ENCODE measurements at regions not wholly inside any gene's neighbourhood (a gene's known extent, or its start where the extent isn't known, plus 50 kb on each side); places are given as distances from the start of the nearest gene placed in this dataset.

- no peak for DNase-seq (ENCODE audit: low read depth)
These were observed 182.0 kb upstream of the SMIM23 start for GRCh38 chr5:171603591-171603990.

DNA sequence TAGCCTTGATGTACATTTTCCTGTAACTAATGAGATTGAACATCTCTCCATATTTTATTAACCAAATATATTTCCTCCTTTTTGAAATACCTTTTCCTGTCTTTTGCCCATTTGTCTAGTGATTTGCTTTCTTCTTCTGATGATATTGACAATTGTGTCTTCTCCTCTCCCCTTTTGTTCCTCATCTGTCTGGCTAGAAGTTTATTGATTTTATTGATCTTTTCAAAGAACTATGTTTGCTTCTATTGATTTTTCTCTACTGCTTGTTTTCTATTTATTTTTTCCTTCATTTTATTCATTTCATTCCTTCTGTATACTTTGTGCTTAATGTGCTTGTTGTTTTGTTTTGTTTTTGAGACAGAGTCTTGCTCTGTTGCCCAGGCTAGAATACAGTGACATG lies 181.4 kb upstream of the SMIM23 start:
- DNase-seq (ENCODE audit: low read depth), result no peak

- DNase-seq (ENCODE audit: low read depth), result no peak
These were observed 179.1 kb upstream of the SMIM23 start for GRCh38 chr5:171606414-171607024.

DNA sequence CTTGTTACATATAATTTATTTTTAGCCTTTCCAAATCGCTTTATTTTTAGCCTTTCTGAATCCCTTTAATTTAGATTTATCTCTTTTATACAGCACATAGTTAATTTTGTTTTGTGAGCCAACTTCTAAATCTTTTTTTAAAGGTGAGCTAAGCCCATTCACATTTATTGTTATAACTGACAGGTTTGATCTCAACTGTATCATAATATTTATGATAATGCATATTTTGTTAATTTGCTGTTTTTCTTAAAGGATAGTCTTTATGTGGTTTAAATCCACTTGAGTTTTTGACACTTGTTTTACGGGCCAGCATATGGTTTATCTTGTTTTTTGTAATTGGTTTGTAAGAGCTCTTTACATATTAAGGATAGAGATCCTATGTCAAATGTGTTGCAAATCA lies 177.8 kb upstream of the SMIM23 start:
- DNase-seq (ENCODE audit: low read depth), result no peak

- DNase-seq (ENCODE audit: low read depth), result no peak
These were observed 175.7 kb upstream of the SMIM23 start for GRCh38 chr5:171609806-171610452.

DNA sequence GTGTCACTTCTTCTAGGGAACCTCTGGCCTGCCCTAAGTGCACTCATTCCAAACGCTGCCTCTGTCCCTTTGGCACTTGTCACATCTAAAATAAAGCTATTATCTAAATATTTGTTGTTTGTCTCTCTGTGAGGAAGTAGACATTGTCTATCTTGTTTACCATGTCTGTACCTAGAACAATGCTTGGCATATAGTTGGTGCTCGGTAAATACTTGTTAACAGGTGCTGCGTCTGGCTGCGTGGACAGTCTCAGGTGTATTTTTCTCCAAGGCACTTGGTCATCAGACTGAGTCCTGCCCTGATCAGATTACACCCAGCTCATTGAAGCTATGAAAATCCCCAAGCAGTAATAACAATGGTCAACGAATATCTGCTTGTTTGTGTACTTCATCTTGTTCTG lies 174.9 kb upstream of the SMIM23 start:
- DNase-seq (ENCODE audit: low read depth), result no peak

DNA sequence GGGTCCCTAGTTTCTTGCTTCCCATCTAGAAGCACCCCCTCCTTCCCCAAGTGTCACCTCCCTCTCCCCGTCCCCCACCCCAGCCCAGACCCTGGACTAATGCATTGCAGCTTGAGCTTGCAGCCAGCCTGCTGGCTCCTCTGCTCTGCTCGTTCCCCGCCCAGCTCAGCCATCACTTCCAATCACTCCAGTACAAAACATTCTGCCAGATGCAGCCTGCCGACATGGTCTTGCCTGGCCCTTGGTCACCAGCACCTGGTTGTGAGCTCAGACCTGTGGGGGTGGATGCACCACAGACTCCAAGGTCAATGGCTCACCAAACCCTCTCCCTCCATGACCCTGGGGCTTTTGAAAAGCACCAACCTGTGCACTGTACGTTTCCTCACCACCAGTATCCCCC lies 172.9 kb upstream of the SMIM23 start:
- DNase-seq (ENCODE audit: low read depth), result no peak

- no peak for DNase-seq (ENCODE audit: low read depth)
These were observed 171.1 kb upstream of the SMIM23 start for GRCh38 chr5:171614511-171614910.

DNA sequence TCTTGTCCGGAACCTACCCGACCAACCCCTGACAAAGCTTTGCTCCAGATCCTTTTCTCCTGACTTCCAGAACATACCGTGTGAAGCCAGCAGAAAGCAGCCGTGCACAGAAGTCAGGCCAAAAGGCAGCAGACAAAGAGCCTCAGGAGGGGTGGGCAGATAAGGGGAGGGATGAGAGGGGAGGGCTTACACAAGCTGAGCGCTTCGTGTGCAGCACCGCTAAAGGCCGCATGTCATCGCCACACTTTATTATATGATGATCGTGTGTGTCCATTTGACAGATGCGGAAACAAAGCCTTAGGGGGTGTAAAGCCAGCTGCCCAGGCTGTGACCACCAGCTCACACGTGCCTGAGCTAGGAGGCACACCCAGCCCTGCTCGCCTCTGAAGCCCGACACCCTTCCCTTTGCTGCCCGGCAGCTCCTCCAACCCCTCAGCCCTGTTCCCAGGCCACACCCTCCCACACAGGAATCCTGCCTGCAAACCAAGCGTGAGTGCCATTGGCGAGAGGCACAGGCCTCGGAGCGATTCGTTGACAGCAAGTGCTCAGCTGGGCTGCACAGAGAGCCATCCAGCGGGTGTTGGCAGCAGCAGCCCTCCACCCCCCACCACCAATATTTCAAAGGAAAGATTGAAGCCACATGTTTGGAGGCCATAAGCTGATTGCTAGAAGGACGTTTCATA lies 170.5 kb upstream of the SMIM23 start:
- DNase-seq (ENCODE audit: low read depth), result no peak

DNA sequence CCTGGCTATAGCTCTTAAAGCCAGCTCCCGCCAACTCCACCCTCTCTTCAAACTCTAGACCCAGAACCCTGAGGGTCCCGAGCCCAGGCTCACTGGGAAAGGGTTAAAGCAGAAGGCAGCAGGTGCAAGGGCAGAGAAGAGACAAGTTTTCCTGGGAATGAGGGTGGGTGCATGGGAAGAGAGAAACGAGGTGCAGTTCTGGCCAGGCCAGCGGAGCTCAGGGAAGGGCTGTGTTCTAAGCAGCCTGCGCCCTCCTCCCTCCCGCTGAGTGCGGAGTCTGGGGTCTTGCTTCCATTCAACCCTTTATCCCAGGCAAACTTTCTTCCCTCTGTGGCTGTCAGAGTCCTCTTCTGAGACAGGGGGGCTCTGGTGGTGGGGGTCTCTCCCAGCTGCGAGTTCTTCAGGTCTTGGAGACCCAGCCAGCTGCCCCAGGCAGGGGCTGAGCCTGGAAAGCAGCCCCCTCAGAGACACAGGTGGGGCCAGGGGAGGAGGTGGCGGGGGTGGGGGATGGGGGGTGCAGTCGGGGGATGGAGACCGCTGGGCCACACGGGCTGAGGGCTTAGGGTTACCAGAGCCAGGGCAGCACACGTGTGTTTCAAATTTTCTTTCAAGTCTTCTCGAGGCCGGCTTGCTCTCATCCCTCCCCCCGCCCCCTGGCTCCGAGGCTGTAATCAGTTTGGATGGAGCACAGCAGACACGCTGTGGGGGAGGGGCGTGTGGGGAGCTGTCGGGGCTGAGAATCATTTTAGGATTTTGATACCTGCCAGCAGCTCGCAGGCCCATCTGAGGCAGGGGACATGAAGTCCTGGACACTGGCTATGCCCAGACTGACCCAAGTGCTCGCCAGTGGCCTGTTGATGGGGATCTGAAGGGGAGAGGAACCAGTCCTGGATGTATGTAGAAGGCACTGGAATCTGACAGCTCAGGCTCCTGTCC lies 169.6 kb upstream of the SMIM23 start:
- DNase-seq (ENCODE audit: low read depth), result no peak

GRCh38 chr5:171617266-171617665 lies 168.4 kb upstream of the SMIM23 start:
- DNase-seq (ENCODE audit: low read depth), result no peak

GRCh38 chr5:171617817-171618591 lies 167.6 kb upstream of the SMIM23 start:
- DNase-seq (ENCODE audit: low read depth), result no peak

- no peak for DNase-seq (ENCODE audit: low read depth)
These were observed 166.4 kb upstream of the SMIM23 start for GRCh38 chr5:171619196-171619595.

DNA sequence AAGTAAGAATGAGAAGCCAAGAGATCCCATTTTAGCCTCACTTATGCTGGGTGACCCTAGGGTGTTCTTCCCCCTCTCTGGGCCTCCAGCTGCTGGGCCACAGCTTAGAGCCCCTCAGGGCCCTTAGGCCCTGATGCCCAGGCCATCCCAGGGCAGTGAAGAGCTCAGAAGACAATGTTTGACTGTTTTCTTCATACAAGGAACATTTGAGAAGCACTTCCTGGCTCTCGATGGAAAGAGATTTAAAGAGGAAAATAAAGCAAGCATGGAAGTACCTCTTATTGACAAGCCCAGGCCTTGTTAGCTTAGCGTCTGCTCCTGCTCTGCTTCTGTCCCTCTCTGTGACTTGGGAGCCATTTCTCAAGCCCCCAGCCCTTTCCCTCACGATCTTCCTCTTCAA lies 165.9 kb upstream of the SMIM23 start:
- DNase-seq (ENCODE audit: low read depth), result no peak

GRCh38 chr5:171622010-171622409 lies 163.6 kb upstream of the SMIM23 start:
- no peak for DNase-seq (ENCODE audit: low read depth)

DNA sequence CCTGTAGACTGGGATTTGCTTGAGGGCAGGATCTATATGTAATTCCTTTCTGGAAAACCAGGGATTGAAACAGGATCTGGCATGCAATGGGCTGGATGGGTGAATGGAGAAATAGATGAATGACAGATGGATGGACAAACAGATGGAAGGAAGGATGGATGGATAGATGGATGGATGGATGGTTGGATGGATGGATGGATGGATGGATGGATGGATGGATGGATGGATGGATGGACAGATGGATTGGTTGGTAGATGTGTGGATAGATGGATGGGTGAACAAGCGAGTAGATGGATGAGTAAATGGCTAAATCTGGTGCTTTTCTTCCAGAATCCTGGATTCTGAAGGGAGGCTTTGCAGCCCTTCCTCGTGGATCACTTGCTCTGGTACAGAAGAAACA lies 162.5 kb upstream of the SMIM23 start:
- no peak for DNase-seq (ENCODE audit: low read depth)

DNA sequence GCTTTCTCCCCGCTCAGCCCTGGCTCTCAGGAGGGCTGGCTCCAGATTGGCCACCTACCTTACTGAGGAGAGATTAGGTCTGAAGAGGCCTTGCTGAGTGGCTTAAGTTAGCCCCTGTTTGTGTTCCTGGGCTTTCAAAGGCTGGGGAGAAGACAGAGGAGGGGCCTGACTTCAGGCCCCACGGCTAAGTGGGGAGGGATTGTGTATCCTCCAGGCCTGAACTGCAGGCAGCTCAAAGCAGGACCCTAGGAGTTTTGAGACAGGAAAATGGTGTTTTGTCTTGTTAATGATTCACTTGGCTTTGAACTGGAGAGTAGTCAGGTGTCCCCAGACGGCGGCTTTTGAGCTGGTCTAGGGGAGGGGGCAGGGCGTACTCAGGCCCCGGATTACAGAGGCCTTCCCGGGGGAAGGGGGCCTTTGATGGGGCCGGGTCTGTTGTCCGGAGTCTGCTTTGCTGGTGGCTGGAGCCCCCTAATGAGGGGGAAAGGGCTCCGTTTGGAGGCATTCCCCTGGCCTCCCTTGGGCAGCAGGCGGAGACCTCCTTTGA lies 162.0 kb upstream of the SMIM23 start:
- no peak for DNase-seq (ENCODE audit: low read depth)

DNA sequence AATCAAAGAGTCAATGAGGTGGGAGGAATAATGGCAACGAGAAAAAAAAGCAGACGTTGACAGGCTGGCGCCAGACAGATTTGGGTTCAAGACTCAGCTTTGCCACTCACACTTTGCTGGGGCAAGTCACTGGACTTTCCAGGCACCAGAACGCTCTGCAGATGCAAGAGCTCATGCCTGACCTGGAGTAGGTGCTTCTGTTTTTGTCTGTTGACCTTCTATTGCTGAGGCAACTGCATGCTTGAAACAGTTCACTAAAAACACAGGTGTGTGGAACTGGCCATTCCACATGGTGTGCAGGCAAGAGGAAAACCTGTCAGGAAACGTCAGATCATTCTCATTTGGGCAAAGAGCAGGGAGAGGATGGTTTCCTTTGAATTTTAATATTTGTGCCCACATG lies 161.2 kb upstream of the SMIM23 start:
- no peak for DNase-seq (ENCODE audit: low read depth)

- DNase-seq (ENCODE audit: low read depth), result no peak
These were observed 160.0 kb upstream of the SMIM23 start for GRCh38 chr5:171625646-171626045.

- no peak for DNase-seq (ENCODE audit: low read depth)
These were observed 157.5 kb upstream of the SMIM23 start for GRCh38 chr5:171627936-171628632.

GRCh38 chr5:171628633-171628974 lies 157.0 kb upstream of the SMIM23 start:
- DNase-seq (ENCODE audit: low read depth), result no peak
